WERI-Rb-1 (cell line): ENCODE measurements at regions not wholly inside any gene's neighbourhood (a gene's known extent, or its start where the extent isn't known, plus 50 kb on each side); places are given as distances from the start of the nearest gene placed in this dataset.

ENCODE experiments used
- DNase-seq: peaks from one replicate; pipeline ENCODE4 v3.0.0-alpha.2; 2020
- H3K27ac ChIP-seq: fragments of 250-450 bp; sonication (Bioruptor Pico); 2 replicates; pipeline ENCODE4 v1.5.1; 2020; ENCODE audit warnings: mild to moderate bottlenecking, moderate library complexity
- H3K27me3 ChIP-seq: fragments of 250-450 bp; sonication (Bioruptor Pico); 2 replicates; pipeline ENCODE4 v1.5.1; 2021; ENCODE audit warnings: mild to moderate bottlenecking, low read depth, moderate library complexity; ENCODE audit not compliant: insufficient read depth, severe bottlenecking
- H3K36me3 ChIP-seq: fragments of 250-450 bp; sonication (Bioruptor Pico); 2 replicates; pipeline ENCODE4 v1.5.1; 2020; ENCODE audit warnings: mild to moderate bottlenecking, moderate library complexity
- H3K4me3 ChIP-seq: 2 replicates; pipeline ENCODE4 v1.5.1; 2011; ENCODE audit warnings: low read depth, mild to moderate bottlenecking, control low read depth, low read length
- H3K9me3 ChIP-seq: fragments of 250-450 bp; sonication (Bioruptor Pico); 2 replicates; pipeline ENCODE4 v1.5.1; 2021; ENCODE audit warnings: mild to moderate bottlenecking, moderate library complexity; ENCODE audit not compliant: severe bottlenecking
- CTCF ChIP-seq: IDR thresholded peaks from 2 replicates; pipeline ENCODE4 v1.5.1; 2011; ENCODE audit warnings: low read depth, mild to moderate bottlenecking, control low read depth, inconsistent platforms, low read length

GRCh38 chr4:159483782-159484741 lies 381.2 kb downstream of the RAPGEF2 start:
- H3K36me3 ChIP-seq, result no peaks in the 10 kb centered on the region
- TF ChIP-seq CTCF, result no peak
- H3K27me3 ChIP-seq, result no peaks in the 10 kb centered on the region
- H3K4me3 ChIP-seq, result no peak overlapping the region
- H3K9me3 ChIP-seq, result no peaks in the 10 kb centered on the region
- no peak for DNase-seq
- no peak overlapping the region for H3K27ac ChIP-seq

- no peak for DNase-seq
- no peak overlapping the region for H3K27ac ChIP-seq
- TF ChIP-seq CTCF, result no peak
Observed at GRCh38 chr4:159484864-159485263, 382.0 kb downstream of the RAPGEF2 start.

DNA sequence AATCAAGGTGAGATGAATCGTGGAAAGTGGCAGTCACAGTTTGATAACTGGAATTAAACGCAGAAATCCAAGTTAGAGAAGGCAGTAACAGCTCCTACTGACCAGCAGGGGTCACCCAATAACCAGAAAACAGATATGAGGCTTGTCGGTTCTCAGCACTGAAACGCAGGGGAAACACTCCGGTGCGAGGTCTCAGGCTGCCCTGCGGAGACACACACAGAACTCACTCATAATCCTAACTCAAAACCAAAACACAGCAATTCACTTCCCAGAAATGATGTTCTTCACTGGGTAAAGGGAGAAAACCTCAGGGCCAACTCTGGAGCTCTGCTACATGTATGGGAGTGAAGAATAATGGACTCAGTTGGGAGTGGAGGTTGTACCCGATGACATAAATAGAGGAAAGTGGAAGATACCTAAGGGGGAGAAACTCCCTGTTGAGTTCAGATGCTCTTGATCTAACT lies 384.4 kb downstream of the RAPGEF2 start:
- peak; percentile 69 for DNase-seq
- TF ChIP-seq CTCF, result peak; percentile 86
- no peak overlapping the region for H3K27ac ChIP-seq
- no peaks in the 10 kb centered on the region for H3K9me3 ChIP-seq
- H3K4me3 ChIP-seq, result no peak overlapping the region
- no peaks in the 10 kb centered on the region for H3K36me3 ChIP-seq
- no peaks in the 10 kb centered on the region for H3K27me3 ChIP-seq

More at GRCh38 chr4:159484864-159485263, 382.0 kb downstream of the RAPGEF2 start:
- no peaks in the 10 kb centered on the region for H3K9me3 ChIP-seq
- H3K4me3 ChIP-seq, result no peak overlapping the region
- H3K27me3 ChIP-seq, result no peaks in the 10 kb centered on the region
- H3K36me3 ChIP-seq, result no peaks in the 10 kb centered on the region

- TF ChIP-seq CTCF, result no peak
- no peak for DNase-seq
- no peak overlapping the region for H3K27ac ChIP-seq
- H3K27me3 ChIP-seq, result no peaks in the 10 kb centered on the region
- H3K9me3 ChIP-seq, result no peaks in the 10 kb centered on the region
- H3K36me3 ChIP-seq, result no peaks in the 10 kb centered on the region
- no peak overlapping the region for H3K4me3 ChIP-seq
Observed at GRCh38 chr4:159489646-159490045, 386.8 kb downstream of the RAPGEF2 start.

DNA sequence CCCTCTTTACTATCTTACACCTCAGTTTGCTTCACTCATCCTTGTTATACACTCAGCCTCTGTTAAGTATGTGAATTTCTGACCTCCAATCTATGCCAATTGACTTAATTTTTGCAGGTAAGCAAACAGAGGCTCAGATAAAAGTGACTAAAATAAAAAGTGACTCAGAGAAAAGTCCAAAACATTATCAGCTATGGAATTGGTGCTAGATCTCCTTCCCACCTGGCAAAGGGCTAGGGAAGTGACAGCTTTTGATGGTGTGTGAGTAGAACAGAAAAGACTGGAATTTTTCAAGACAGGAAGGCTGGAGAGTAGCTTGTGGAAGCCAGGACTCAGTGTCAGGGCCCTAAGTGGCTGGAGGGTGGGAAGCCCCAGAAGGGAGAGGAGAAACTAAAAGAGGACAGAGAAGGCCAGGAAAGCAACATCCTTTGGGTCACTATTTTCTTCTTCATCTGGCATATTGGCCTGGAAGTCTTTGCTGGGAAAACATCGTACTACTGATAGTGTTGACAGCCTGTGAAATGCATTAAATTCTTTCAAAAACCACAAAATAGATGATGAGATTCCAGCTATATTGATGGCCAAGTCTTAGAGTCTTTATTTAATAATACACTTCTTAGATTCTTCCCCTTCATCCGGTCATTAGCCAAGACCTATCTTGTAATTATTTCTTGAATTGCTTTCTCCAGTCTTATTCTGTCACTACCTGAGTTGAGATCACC lies 392.8 kb downstream of the RAPGEF2 start:
- H3K27ac ChIP-seq, result no peak overlapping the region
- no peaks in the 10 kb centered on the region for H3K36me3 ChIP-seq
- TF ChIP-seq CTCF, result no peak
- H3K27me3 ChIP-seq, result no peaks in the 10 kb centered on the region
- no peak overlapping the region for H3K4me3 ChIP-seq
- DNase-seq, result no peak
- no peaks in the 10 kb centered on the region for H3K9me3 ChIP-seq
